Skeletal muscle tissue (tissue), 3 donors: ENCODE measurements at regions not wholly inside any gene's neighbourhood (a gene's known extent, or its start where the extent isn't known, plus 50 kb on each side); places are given as distances from the start of the nearest gene placed in this dataset.

Source experiments
- H3K27ac ChIP-seq: one replicate; pipeline ENCODE4 v1.7.0; 2013; ENCODE audit warnings: mild to moderate bottlenecking, low read depth, low read length, inconsistent platforms
- H3K27me3 ChIP-seq, 3 donors: one replicate each; pipeline ENCODE4 v1.7.0; 2013; ENCODE audit warnings: low read length in 3 of 3; ENCODE audit not compliant: control insufficient read depth in 3 of 3, insufficient read depth in 3 of 3
- H3K36me3 ChIP-seq, 3 donors: one replicate each; pipeline ENCODE4 v1.7.0; 2013; ENCODE audit warnings: low read length in 3 of 3; ENCODE audit not compliant: control insufficient read depth in 3 of 3, insufficient read depth in 3 of 3
- H3K4me1 ChIP-seq, 3 donors: one replicate each; pipeline ENCODE4 v1.7.0; 2013; ENCODE audit warnings: low read length in 3 of 3, mild to moderate bottlenecking in 3 of 3; ENCODE audit not compliant: control insufficient read depth in 3 of 3, insufficient read depth in 3 of 3
- H3K4me3 ChIP-seq, 3 donors: one replicate each; pipeline ENCODE4 v1.7.0; 2013; ENCODE audit warnings: low read length in 3 of 3
- H3K9ac ChIP-seq, 3 donors: one replicate each; pipeline ENCODE4 v1.7.0; 2013; ENCODE audit warnings: low read length in 3 of 3, mild to moderate bottlenecking in 3 of 3, moderate library complexity in 2 of 3, low read depth in 1 of 3
- H3K9me3 ChIP-seq, 3 donors: one replicate each; pipeline ENCODE4 v1.7.0; 2013; ENCODE audit warnings: low read length in 3 of 3; ENCODE audit not compliant: control insufficient read depth in 3 of 3
- donor health status: Osteomylitis.

DNA sequence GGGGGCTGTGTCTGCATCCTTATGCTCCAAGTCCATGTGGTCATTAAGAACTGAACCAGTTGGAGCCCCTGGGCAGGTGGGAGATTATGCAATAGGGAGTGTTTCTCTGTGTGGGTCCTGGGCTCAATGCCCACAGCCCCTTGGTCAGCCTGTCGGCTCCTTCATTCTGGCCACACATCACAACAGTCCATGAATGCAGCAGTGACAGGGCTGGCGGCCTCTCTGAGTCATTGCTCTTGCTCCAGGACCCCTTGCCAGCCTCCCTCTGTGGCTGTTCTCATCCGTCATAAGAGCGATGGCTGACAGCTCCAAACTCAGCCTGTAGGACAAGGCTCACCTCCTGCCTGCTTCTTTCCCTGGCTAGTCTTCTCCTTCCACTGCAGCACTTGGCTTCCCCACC lies 609.5 kb upstream of the CDH4 start:
- no peak overlapping the region for H3K27ac ChIP-seq
- H3K9me3 ChIP-seq, result peaks cover 0 to 3% (median 0%) of the 10 kb centered on the region in 3 donors
- H3K4me1 ChIP-seq, result peaks cover 0 to 2% (median 0%) of the 10 kb centered on the region in 3 donors
- no peak overlapping the region for H3K9ac ChIP-seq
- H3K36me3 ChIP-seq, result no peaks in the 10 kb centered on the region
- no peak overlapping the region for H3K4me3 ChIP-seq
- H3K27me3 ChIP-seq, result no peaks in the 10 kb centered on the region

DNA sequence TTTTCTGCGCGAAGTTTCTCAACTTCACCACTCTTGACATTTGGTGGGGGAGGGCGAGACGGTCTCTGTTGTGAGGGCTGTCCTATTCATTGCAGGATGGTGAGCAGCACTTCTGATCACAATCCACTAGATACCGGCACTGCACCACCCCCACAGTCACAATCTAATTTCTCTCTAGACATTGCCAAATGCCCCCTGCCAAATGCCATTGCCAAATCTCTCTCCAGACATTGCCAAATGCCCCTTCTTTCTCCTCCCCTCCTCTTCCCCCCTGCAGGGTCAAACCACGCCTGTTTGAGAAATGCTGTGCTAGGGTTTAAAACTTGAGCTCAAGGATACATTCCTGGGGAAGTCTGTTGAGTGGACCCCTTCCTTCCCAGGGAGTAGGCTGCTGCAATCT lies 603.5 kb upstream of the CDH4 start:
- no peak overlapping the region for H3K4me3 ChIP-seq
- H3K4me1 ChIP-seq, result no peaks in the 10 kb centered on the region

DNA sequence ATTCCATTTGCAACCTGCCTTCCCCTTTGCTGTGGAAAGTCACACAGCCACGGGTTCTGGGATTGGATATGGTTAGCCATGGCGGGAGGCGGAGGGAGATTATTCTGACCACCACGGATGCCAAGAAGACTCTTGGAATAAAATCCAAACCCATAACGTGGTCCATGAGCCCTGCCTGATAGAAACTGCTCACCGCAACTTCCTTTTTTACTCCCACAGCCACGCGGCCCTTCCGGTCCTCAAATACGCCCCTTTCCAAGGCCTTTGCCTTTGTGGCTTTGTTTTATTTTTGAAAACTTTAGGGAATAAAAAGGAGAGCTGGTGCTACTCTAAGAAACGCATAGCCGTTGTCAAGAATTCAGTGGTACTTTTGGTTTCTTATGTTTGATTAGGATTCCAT lies 602.5 kb upstream of the CDH4 start:
- no peaks in the 10 kb centered on the region for H3K4me1 ChIP-seq
- no peaks in the 10 kb centered on the region for H3K36me3 ChIP-seq
- H3K4me3 ChIP-seq, result no peak overlapping the region
- no peak overlapping the region for H3K27ac ChIP-seq
- no peak overlapping the region for H3K9ac ChIP-seq
- H3K27me3 ChIP-seq, result no peaks in the 10 kb centered on the region
- peaks cover 0 to 7% (median 0%) of the 10 kb centered on the region in 3 donors for H3K9me3 ChIP-seq

More for the DNA sequence above, 603.5 kb upstream of the CDH4 start:
- H3K27ac ChIP-seq, result no peak overlapping the region
- H3K27me3 ChIP-seq, result no peaks in the 10 kb centered on the region
- peaks cover 0 to 7% (median 0%) of the 10 kb centered on the region in 3 donors for H3K9me3 ChIP-seq
- H3K9ac ChIP-seq, result no peak overlapping the region
- no peaks in the 10 kb centered on the region for H3K36me3 ChIP-seq

DNA sequence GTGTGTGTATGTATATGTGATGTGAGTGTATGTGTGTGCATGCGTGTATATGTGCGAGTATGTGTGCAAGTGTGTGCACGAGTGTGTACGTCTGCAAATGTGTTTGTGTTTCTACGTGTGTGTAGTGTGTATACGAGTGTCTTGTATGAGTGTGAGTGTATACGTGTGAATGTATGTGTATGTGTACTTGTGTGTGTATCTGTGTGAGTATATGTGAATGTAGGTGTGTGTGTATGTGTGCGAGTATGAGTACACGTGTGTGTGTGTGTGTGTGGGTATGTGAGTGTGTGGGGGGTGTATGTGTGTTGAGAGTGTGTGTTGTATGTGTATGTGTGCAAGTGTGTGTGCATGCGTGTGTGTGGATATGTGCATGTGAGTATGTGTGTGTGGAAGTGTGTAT lies 602.0 kb upstream of the CDH4 start:
- no peaks in the 10 kb centered on the region for H3K27me3 ChIP-seq

DNA sequence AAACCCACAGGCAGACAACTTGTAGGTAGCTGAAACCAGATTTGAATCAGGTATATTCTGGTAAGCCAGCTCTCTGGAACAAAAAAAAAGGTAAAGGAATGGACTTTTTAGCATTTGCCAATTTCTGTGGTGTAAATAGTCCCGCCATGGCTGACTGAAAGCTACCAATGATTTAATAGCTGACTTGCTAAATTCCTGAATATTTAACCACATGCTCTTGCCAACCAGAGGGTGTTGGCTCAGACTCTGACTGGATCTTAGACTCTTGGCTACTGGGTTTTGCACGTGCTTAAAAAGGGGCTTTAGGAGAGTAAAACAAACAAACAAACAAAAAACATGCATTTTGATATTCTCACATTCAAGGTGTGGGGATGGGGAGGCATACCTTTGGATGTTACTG lies 600.0 kb upstream of the CDH4 start:
- Histone ChIP-seq H3K27ac (no peak overlapping the region), H3K9me3 (peaks cover 2 to 4% (median 3%) of the 10 kb centered on the region in 3 donors), H3K4me1 (no peaks in the 10 kb centered on the region), H3K27me3 (no peaks in the 10 kb centered on the region), H3K36me3 (no peaks in the 10 kb centered on the region), H3K4me3 (no peak overlapping the region), H3K9ac (no peak overlapping the region)

More for the DNA sequence above, 602.0 kb upstream of the CDH4 start:
- H3K9ac ChIP-seq, result no peak overlapping the region
- no peak overlapping the region for H3K27ac ChIP-seq
- peaks cover 0 to 7% (median 3%) of the 10 kb centered on the region in 3 donors for H3K9me3 ChIP-seq
- H3K4me1 ChIP-seq, result no peaks in the 10 kb centered on the region
- H3K4me3 ChIP-seq, result no peak overlapping the region
- H3K36me3 ChIP-seq, result no peaks in the 10 kb centered on the region

DNA sequence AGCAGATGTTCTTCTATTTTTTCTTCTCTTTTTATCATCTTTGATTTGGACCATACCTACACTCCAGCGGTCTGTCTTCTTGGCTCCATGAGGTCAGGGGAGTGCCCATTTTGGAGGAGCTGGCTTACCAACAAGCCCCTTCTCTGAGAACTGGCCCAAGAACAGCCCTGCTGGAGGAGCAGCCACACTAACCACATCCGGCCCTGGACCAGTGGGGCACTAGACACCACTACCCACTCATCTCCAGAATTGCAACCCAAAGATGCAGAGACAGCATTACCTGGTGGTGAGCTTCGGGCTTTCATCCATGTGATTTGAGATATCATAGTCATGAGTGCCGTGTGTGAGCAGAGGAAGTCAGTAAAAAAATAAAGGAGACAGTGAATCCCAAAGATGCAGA lies 599.4 kb upstream of the CDH4 start:
- Histone ChIP-seq H3K4me1 (no peaks in the 10 kb centered on the region), H3K9ac (no peak overlapping the region), H3K4me3 (no peak overlapping the region), H3K27ac (no peak overlapping the region), H3K9me3 (peaks cover 2 to 4% (median 3%) of the 10 kb centered on the region in 3 donors), H3K27me3 (no peaks in the 10 kb centered on the region), H3K36me3 (no peaks in the 10 kb centered on the region)

DNA sequence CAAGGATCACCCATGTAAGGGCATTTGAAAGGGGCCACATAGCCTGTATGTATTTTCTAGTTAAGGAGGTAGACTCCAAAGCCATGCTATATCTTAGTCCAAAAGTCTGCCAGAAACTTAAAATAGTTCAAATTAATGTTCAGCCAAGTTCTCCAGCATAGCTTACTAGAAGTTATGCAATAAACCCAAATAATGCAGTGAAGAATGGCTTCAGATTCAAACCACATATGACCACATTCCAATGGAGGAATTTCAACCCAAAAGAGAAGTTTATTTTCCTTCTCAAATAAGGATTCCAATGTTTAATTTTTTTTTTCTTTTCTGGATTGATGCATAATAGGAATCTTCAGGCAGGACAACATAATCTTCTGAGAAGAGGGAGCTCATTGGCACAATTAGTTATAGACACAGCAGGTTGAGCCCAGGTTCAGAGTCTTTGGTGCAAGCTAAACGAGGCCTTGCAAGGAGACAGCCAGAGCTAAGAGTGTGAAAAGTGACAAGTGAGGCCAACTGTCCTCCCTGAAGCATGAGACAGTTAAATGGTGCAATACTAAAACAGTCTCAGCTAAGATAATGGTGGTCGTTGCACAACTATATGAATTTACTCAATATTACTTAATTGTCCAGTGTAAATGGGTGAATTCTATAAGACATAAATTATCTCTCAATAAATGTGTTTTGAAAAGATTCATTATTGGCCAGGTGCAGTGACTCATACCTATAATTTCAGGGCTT lies 598.8 kb upstream of the CDH4 start:
- Histone ChIP-seq H3K27ac (no peak overlapping the region), H3K9me3 (peaks cover 2 to 4% (median 3%) of the 10 kb centered on the region in 3 donors), H3K9ac (no peak overlapping the region), H3K4me3 (no peak overlapping the region), H3K36me3 (no peaks in the 10 kb centered on the region), H3K4me1 (no peaks in the 10 kb centered on the region), H3K27me3 (peaks cover 0 to 2% (median 0%) of the 10 kb centered on the region in 3 donors)

DNA sequence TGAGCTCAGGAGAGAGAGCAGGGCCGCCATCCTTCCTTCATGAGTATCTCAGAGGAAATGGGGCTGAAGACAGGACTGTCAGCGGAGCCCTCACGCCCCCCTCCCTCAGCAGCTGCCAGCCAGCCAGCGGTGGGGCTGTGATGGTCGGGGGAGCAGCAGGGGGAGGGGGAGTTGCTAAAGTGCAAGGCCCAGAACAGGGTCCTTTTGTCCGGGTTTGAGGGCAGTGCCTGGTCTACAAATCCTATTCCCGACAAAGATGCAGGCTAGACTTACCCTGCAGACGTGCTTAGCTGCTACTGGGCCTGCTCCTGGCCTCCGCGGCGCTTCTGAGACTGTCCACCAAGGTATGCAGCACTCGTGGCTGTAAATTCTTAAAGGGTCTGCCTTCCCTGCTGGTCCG lies 593.4 kb upstream of the CDH4 start:
- Histone ChIP-seq H3K4me1 (no peaks in the 10 kb centered on the region), H3K27ac (no peak overlapping the region), H3K27me3 (peaks cover 0 to 10% (median 2%) of the 10 kb centered on the region in 3 donors), H3K36me3 (no peaks in the 10 kb centered on the region), H3K4me3 (no peak overlapping the region), H3K9me3 (peaks cover 0 to 3% (median 2%) of the 10 kb centered on the region in 3 donors), H3K9ac (no peak overlapping the region)

DNA sequence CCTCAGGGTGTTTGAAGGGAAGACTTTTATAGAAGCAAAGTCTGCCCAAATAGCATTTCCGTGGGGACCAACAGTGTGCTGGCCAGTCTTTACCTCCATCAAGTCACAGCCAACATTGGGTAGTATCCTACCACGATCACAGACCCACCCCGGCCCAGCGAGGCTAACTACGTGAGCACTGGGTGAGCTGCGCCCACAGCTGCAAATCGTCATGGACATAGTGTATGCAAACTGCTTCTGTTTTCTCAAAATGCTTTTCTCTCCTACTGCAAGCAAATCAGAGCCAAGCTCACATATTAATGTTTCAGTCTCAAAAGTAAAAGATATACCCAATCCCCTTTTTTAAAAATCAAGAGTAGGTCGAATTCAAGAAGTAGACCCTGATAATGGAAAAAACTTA lies 592.8 kb upstream of the CDH4 start:
- no peaks in the 10 kb centered on the region for H3K36me3 ChIP-seq
- no peak overlapping the region for H3K27ac ChIP-seq
- peaks cover 0 to 3% (median 2%) of the 10 kb centered on the region in 3 donors for H3K9me3 ChIP-seq
- H3K4me1 ChIP-seq, result no peaks in the 10 kb centered on the region
- H3K4me3 ChIP-seq, result no peak overlapping the region
- peaks cover 0 to 12% (median 2%) of the 10 kb centered on the region in 3 donors for H3K27me3 ChIP-seq
- no peak overlapping the region for H3K9ac ChIP-seq

DNA sequence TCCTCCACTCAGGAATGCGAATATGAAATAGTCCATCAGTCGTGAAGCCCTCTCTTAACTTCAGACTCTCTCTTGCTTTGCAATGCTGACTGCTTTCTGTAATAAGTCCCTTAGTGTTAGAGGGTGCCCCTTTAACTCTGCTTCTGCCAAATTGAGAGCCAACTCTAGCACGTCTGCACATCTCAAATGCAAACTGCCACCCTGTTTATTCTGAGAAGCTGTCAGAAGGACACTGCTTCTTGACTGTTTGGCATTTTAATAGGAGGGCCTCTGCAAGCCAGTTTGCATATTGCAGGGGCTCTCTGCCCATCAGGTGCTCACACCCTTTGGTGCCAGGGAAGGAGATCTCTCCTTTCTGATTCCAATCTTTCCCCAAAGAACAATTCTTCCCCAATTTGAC lies 589.8 kb upstream of the CDH4 start:
- Histone ChIP-seq H3K27ac (no peak overlapping the region), H3K9ac (no peak overlapping the region), H3K4me1 (no peaks in the 10 kb centered on the region), H3K4me3 (no peak overlapping the region), H3K27me3 (peaks cover 0 to 12% (median 2%) of the 10 kb centered on the region in 3 donors), H3K9me3 (no peaks in the 10 kb centered on the region), H3K36me3 (no peaks in the 10 kb centered on the region)
